ENCODE measurements at regions not wholly inside any gene's neighbourhood (a gene's known extent, or its start where the extent isn't known, plus 50 kb on each side); places are given as distances from the start of the nearest gene placed in this dataset.

DNA sequence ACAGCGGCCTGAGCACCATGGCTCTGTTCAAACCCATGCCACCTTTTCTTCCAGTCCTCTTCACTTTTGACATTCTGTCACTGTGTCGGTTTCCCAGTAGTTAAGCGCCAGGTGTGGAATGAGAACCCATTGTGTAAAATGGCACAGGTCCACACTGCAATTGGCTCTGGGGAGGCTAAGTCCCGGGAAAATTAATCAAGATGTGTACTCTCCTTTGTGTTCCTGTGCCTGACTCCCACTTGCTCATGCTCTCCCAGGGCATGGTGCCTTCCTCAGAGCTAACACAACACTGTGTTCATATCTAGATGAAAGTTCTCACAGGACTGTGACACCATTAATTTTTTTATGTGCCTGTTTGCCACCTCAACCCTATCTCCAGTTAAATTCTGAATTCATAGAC is 59.0 kb upstream of the BTG3 start:
- Mint-ChIP-seq H3K27ac (no peak overlapping the region), H3K36me3 (no peaks in the 10 kb centered on the region), H3K9me3 (no peaks in the 10 kb centered on the region), H3K4me3 (no peak overlapping the region), H3K4me1 (no peaks in the 10 kb centered on the region), H3K27me3 (peaks cover 5% of the 10 kb centered on the region)
- DNase-seq = no peak
- POLR2A ChIA-PET = no interaction called here
- no peak for ATAC-seq (ENCODE audit: low read depth)

DNA sequence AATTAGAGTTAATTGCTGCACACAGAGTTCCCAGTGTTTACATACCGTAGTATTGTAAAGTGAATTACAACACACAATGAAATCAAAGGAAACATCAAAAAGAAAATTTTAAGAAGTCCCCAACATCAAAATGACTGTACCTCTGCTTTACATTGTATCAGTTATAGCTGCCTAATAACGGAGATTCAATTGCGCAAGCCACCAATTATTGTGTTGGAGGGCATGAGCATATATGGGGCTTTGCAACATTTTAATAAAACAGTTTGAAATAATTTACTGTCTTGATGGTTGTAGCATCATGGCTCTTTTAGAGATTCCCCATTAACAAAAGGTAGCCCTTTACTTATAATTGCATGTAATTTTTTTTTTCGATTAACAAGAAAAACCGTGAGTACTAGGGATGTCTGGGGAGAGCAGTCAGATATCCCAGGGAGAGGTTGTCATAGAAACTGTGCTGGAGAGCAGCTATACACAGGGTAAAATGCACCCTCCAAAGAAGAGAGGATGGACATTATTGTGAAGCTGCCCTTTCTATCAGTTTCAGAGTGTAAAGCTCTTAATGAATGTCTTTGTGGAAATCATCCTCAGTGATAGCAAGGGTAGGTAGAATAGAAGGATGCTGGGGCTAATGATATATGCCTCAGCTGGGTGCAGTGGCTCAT is 55.9 kb upstream of the BTG3 start:
- Mint-ChIP-seq H3K36me3 (no peaks in the 10 kb centered on the region), H3K27me3 (peaks cover 5% of the 10 kb centered on the region), H3K4me3 (no peak overlapping the region), H3K27ac (no peak overlapping the region), H3K4me1 (peaks cover 2% of the 10 kb centered on the region), H3K9me3 (no peaks in the 10 kb centered on the region)
- ATAC-seq (ENCODE audit: low read depth) (no peak), DNase-seq (no peak)
- POLR2A ChIA-PET = interaction anchor here (0.5 kb wide), 1 partner anchor 529 kb away, joined by 3 read pairs; no protein-coding TSS in a partner anchor

DNA sequence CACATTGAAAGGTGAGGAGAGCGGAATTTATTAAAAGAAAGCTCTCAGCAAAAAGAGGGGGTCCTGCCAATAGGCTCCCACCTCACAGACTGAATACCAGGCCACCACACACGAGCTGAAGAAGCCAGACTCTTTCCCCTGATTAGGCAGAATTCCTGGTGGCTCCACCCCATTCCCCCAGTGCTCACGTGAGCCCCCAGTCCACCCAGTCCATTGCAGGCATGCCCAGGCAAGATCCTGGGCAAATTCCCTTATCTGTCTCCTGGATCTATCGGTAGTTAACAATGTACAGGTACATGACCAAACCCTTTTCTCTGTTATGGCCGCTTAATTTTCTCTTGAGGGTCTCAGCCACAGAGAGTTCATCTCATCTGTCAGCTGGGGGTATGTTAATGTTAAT is 54.6 kb upstream of the BTG3 start:
- Mint-ChIP-seq H3K4me3 (no peak overlapping the region), H3K36me3 (no peaks in the 10 kb centered on the region), H3K4me1 (peaks cover 2% of the 10 kb centered on the region), H3K9me3 (no peaks in the 10 kb centered on the region), H3K27ac (no peak overlapping the region), H3K27me3 (peaks cover 4% of the 10 kb centered on the region)
- POLR2A ChIA-PET = no interaction called here
- no peak for DNase-seq
- ATAC-seq (ENCODE audit: low read depth) = no peak

Data from activated naive CD8-positive, alpha-beta T cell treated with anti-CD3 and anti-CD28 coated beads, Interleukin-2, amount 10 ng/mL, durations not matched to agents 7 days and 5 days (primary cell).